Body of pancreas (tissue), 4 donors: ENCODE measurements at regions not wholly inside any gene's neighbourhood (a gene's known extent, or its start where the extent isn't known, plus 50 kb on each side); places are given as distances from the start of the nearest gene placed in this dataset.

ENCODE experiments used
- POLR2A ChIP-seq, 3 donors: fragments of 450-650 bp; IDR thresholded peaks; one replicate each; pipeline ENCODE4 v1.6.1; 2016; ENCODE audit warnings: antibody characterized with exemption in 3 of 3, mild to moderate bottlenecking in 2 of 3
- TF ChIP-seq, protein P1 (sequence below), 7 experiments: fragments of 450-650 bp in 4 of 7; fragments of 200-600 bp in 3 of 7; sonication (generic) in 3 of 7; IDR thresholded peaks; one replicate each; pipeline ENCODE4 v1.5.1; 2016 to 2019; ENCODE audit warnings: antibody characterized with exemption in 7 of 7

DNA sequence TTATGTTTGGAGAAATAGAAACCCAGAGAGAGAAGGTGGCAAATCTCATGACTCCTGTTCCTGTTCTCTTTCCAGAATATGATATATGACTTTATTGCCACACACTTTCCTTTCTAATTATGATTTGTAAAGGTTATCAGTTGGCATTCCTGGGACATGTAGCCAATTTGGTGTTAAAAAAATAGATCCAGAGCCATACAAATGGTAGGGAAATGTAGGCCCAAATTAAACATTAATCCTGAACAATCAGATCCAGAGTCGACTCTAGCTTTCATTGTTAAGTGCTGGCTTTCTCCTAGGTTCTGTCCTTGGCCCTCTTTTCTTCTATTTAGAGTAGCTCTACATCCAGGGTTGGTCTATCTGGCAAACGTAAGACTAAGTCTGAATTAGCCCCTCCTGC is 69.8 kb upstream of the LONRF3 start:
- TF ChIP-seq, protein P1, sequence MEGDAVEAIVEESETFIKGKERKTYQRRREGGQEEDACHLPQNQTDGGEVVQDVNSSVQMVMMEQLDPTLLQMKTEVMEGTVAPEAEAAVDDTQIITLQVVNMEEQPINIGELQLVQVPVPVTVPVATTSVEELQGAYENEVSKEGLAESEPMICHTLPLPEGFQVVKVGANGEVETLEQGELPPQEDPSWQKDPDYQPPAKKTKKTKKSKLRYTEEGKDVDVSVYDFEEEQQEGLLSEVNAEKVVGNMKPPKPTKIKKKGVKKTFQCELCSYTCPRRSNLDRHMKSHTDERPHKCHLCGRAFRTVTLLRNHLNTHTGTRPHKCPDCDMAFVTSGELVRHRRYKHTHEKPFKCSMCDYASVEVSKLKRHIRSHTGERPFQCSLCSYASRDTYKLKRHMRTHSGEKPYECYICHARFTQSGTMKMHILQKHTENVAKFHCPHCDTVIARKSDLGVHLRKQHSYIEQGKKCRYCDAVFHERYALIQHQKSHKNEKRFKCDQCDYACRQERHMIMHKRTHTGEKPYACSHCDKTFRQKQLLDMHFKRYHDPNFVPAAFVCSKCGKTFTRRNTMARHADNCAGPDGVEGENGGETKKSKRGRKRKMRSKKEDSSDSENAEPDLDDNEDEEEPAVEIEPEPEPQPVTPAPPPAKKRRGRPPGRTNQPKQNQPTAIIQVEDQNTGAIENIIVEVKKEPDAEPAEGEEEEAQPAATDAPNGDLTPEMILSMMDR (IDR thresholded peaks at IDR 0.05), result no peak
- TF ChIP-seq POLR2A (IDR thresholded peaks at IDR 0.05), result no peak
